Pons (tissue), 1 donor: ENCODE measurements at regions not wholly inside any gene's neighbourhood (a gene's known extent, or its start where the extent isn't known, plus 50 kb on each side); places are given as distances from the start of the nearest gene placed in this dataset.
A peak's percentile ranks its signal among the peaks of the same experiment; 100 is the strongest.
"Not testable (repeated sequence)": the region's sequence is repeated elsewhere in the genome, so short reads cannot be mapped to it uniquely, and the experiment has no call there.

Experiments
- DNase-seq: peaks from one replicate; pipeline ENCODE4 v3.0.0-alpha.2; 2016; ENCODE audit warnings: low spot score

DNA sequence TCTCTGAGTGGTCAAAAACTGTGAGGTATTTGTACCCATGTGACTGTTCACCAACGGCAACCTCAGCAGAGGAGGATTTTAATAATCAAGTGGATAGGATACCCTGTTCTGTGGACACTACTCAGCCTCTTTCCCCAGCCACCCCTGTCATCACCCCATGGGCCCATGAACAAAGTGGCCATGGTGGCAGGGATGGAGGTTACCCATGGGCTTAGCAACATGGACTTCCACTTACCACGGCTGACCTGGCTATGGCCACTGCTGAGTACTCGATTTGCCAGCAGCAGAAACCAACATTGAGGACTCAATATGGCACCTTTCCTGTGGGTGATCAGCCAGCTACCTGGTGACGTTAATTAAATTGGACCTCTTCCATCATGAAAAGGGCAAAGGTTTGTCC is 1782.7 kb downstream of the PLA2G4A start:
- DNase-seq, result no peak

DNA sequence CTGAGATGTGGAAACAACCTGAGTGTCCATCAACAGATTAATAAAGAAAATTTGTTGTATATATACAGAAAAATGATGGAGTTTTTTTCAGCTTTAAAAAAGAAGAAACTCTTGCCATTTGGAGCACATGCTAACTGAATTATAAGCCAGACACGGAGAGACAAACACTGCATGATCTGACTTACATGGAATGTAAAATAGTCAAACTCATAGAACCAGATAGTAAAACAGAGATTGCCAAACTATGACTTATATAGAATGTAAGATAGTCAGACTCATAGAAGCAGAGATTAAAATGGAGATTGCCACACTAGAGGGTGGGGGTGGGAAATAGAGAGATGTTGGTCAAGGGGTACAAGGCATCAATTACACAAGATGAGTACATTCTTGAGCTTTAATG is 1786.6 kb downstream of the PLA2G4A start:
- no peak for DNase-seq

DNA sequence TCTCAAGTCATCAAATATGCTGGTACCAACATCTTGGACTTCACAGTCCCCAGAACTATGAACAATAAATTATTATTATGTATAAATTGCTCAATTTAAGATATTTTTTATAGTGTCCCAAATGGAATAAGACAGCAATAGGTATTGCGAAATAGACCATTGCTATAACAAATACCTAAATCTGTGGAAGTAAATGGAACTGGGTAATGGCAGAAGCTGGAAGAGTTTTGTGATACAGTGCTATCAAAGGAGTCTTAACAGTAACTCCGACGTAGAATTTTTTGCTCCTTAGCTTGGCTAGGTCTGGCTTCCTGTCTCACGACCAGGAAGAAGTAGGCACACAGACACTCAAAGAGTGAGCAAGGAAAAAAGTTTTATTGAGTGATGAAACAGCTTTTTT is 1791.5 kb downstream of the PLA2G4A start:
- DNase-seq, result no peak

DNA sequence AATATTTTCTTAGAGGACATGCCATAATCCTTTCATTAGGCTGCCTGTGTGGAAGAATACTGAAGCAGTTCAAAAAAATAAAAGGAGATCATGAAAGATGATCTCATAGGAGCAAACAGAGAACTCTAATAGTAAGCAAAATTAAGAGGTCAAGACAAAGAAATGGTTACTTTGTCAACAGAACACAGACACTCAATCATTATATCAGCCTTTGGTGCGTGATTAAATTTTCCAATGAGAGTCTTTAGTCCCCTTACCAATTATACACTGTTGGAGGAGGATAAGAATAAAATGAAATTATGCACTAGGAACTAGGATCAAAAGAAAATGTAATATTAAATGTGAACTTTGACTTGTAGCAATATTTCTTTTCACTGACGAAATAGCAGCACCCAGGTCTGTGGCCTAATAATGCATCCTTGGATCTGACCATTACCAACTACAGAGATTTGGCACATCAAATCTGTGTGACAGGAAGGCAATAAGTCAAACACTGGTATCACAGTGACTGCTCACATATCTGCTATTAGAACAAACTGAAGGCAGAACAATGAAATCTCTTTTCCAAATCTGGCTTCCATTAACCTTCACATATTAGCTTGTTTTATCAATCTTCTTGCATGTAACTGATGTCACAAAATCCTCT is 1812.9 kb downstream of the PLA2G4A start:
- DNase-seq, result no peak

DNA sequence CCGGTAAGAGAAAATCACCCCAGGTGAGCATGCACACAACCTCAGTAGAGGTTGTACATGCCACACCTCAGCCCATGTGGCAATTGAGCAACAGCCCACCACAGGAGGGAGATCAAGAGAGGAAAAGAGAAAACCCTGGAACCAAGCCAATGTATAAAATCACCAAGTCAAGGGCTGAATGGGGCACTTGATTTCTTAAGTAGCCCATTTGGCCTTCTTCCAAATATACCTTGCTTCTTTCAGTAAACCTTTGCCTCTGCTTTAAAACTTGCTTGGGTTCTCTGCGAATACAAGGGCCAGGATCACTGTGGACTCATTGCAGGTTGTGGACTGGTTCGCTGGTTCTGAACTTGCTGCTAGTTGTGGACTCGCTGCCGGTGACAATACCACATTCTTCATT is 1814.0 kb downstream of the PLA2G4A start:
- no peak for DNase-seq

DNA sequence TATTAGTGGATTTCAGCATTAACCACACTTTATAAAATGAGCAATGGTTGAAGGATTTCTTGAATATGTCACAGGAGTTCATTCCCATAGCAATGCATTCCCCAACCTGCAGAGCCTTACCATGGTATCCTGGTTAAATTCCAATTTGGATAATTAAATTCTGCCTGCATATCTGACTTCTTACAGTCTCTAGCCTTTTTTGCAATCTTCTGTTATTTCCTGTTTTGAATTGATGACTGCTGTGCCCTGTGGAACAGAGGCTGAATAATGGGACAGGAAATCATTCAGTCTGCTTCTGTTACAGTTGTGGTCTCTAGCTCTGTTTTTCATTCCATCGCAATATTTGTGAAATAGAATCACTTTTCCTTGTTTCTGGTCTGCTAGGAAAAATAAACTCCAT is 1823.9 kb downstream of the PLA2G4A start:
- no peak for DNase-seq

DNA sequence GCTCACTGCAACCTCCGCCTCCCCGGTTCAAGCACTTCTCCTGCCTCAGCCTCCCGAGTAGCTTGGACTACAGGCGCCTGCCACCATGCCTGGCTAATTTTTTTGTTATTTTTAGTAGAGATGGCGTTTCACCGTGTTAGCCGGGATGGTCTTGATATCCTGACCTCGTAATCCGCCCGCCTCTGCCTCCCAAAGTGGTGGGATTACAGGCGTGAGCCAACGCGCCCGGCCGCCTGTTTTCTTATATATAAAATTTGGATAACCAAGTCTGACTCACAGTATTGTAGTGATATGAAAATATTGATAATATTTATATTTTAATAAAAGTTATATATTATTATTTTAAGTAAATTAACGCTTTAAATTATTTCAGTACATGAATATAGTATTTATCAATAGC is 1821.7 kb downstream of the BRINP3 start:
- DNase-seq, result not testable (repeated sequence)

DNA sequence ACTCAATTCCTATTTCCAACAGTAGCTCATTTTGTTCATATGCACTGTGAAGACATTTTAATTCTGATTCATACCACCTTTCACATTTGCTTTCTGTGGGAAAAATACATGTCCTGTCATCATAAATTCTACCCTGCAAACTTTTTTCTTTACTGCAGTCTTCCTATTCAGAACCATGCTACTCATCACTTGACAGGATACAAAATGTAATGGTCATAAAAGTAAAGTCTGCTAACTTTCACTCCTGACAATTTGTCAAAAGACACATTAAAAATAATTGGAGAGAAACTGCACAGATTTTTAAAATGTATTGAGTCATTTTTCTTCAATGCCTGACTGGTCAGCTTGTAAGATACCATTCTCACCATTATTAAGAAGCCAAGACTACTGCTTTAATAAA is 1817.1 kb downstream of the BRINP3 start:
- no peak for DNase-seq

DNA sequence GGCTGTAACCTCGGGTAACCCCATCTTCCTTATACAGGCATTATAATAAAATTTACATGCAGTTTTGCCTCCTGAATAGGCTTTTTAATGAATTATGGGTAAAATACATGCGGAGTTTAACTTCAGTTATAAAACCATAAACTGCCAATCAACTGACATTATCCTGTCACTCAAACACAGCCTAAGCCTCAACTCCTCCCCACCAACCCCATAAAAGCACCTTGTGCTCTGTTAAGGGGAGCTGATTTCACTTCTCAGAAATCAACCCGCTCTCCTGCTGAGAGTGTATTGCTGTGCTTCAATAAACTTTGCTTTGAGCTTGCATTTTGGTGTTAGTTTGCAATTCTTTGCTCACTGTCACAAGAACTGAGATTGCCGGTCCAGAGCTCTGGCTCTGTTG is 1812.2 kb downstream of the BRINP3 start:
- no peak for DNase-seq

DNA sequence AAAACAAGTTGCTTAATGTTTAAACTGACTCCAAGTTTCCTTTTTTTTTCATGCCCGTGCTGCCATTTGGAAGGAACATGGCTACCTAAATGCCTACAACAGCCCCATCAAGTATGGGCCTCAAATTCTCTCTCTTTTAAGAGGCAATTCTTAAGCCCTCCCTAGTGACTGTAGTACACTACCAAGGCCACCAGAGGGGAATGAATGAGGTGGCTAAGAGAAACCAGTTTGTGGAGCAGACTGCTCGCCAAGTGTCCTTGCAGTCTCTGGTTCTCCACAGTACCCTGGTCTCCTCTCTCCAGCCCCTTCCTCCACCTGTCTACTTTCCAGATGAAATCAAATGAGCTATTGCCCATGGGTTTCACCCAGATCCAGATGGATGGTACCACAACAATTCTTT is 1809.6 kb downstream of the BRINP3 start:
- DNase-seq, result no peak

DNA sequence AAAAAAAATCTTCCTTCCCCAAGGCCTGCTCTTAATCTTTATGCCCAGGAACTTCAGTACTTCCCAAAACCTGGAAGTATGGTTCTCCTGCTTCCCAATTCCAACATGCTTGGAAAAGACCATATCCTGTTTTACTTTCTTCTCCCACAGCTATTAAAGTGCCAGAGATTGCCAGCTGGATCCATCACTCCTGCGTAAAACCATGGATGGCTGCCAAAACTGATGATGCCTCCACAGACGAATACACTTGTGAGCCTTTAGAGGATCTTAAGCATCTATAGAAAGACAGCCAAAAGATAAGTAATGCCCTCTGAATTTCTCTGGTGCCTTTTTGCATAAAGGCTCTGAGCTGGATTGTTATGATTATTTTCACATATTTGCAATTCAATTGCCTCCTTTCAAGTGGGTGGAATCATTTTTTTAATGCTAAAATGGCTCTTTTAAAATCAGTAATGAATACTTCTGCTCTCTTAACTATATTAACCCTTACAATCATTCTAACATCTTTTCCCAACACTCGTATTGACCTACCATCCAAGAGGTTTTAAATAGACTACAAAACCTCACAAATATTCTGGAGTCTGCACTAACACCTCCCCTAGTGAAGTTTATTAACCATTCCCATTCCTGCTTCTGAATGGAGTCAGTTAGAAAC is 1807.8 kb downstream of the BRINP3 start:
- no peak for DNase-seq

DNA sequence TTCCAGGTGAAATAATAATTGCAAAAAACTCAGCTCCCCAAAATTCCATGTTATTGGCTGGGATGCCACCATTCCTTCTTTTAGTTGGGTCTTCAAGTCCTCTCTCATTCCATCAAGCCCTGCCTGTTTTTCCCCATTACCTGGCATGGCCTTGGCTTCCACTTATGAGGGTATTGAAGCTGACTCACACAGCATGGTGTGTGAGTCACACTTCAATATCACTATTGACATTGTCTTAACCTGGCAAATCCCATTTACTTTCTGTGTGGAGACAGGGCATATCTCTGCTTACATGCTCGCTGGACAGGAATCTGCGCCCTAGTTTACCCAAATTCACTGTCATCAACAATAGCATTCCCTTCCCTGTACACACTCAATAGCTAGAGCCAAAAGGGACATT is 1806.8 kb downstream of the BRINP3 start:
- DNase-seq, result no peak

DNA sequence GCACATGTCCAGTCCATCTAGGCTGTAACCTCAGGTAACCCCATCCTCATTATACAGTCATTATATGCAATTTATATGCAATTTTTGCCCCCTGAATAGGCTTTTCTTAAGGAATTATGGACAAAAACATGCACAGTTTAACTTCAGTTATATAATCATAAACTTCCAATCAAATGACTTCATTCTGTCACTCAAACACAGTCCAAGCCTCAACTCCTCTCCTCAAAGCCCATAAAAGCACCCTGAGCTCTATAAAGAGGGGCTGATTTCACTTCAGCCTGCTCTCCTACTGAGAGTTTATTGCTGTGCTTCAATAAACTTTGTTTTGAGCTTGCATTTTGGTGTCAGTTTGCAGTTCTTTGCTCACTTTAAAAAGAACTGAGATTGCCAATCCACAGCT is 1805.5 kb downstream of the BRINP3 start:
- DNase-seq, result no peak

DNA sequence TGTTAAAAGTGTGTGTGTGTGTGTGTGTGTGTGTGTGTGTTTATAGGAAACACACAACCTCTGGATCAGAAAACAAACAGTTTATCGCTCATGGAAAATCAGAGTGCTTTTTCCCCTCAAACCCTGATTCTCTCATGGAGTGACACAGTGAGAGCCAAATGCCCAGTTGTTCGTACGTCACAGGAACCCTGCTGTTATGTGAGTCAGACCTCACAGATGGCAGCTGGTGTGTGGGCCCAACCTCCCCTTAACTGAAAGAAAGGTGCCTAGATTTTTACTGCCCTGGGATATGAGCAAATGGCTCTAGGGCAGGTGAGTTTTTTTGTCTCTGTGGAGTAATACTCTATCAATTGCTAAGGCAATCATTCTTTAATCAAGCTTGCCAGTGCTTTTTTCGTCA is 1788.1 kb downstream of the BRINP3 start:
- peak; percentile 4 for DNase-seq

DNA sequence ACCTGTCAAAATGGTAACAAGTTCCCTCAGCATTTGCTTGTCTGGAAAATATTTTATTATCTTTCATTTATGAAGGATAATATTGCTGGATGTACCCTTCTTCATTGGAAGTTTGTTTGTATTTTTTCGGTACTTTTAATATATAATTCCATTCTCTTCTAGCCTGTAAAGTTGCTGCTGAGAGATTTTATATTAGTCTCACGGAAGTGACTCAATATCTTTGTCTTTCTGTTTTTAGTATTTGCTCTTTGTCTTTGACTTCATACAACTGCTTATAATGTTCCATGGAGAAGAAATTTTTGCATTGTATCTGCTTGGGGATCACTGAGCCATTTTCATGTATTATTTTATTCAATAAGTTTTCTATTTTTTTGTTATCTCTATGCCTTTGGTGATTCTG is 1777.5 kb downstream of the BRINP3 start:
- DNase-seq, result no peak

DNA sequence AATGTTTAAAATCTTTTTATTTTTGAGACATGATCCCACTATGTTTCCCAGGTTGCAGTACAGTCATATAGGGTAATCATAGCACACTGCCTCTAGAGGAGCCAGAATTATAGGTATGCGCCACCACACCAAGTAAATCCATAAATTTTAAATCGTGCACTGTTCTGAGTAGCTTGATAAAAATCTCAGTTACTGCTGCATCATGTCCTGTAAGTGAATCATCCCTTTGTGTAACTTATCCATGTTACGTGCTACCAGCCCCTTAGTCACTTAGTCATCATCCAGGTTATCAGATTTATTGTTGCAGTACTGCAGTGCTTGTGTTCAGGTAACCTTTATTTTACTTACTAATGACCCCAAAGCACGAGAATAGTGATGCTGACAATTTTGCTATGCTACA is 1770.9 kb downstream of the BRINP3 start:
- DNase-seq, result no peak

DNA sequence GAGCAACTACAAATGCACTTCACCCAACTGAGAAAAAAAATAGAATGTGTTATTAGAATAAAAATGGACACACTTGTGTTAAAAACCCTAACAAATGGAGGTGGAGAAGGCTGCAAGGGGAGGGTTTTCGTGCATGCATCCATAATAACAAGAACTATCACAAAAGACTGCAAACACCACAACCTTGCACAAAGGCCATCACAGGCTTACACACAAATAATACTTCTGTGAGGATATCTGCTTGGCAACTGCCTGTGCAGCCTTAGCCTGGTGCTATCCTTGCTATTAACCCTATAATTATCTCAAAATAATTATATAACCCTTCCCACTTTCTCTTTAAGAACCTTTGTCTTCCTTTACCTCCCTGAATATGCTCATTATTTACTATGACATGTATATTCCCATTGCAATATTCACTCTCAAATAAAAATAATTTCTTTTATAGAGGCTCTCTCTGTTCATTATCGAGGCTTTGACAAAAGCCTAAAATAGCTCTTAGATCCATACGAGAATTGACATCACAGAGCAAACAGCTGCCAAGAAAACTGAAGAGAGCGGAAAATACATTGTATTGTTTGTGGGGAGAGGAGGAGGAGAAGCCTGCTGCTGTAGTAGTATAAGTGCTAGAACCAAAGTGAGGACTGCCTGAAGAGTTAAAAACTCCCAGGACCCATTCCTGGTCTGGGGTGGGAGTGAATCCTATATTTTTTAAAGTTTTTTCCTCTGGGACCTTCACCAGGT is 1768.7 kb downstream of the BRINP3 start:
- no peak for DNase-seq

DNA sequence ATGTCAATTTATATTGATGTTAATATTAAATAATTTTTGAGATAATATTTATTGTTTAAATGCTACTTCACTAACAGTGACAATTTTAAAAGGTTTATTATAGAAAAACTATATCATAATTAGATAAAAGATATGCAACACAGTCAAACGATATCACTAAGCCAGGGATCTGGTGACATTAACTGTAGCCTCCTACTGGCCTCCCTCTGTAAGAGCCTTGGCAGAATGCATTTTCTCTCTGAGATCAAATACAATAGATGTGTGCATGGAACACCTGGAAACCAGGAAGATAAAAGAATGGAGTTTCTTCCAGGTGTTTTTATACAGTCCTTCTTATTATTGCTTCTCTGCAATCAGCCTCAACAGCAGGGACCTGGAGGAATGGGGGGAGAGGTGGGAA is 1762.1 kb downstream of the BRINP3 start:
- DNase-seq, result no peak

DNA sequence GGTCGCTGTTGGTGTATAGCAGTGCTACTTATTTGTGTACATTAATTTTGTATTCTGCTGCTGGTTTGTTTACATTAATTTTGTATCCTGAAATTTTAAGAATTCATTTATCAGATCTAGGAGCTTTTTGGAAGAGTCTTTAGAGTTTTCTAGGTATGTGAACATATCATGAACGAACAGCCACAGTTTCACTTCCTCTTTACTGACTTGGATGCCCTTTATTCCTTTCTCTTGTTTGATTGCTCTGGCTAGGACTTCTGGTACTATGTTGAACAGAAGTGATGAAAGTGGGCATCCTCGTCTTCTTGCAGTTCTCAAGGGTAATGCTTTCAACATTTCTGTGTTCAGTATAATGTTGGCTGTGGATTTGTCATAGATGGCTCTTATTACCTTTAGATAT is 1757.9 kb downstream of the BRINP3 start:
- no peak for DNase-seq

DNA sequence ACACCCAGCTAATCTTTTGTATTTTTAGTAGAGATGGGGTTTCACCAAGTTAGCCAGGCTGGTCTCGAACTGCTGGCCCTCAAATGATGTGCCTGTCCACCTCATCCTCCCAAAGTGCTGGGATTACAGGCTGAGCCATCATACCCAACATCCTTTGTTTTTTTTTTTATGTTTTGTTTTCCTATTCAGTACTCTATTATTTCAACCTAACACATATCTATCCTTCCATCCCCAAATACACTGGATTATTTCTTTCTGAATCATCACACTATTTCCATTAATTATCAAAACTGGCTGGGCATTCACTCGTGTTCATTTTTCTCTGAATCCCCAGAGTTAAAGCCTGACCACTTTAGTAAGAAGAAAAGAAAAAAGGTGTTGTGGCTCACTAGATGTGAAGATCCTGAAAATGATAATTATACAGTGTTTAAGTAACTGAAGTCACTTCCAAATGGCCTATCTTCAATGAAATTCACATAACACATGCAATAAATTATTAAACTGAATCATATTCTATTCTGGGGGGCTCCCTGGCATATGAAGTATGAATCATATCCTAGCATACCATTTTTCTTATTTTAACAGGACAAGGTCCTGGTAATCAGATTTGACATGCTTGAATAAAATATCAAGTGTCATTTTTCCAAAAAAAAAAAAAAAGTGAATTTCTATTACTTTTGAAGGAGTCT is 1754.2 kb downstream of the BRINP3 start:
- DNase-seq, result no peak

DNA sequence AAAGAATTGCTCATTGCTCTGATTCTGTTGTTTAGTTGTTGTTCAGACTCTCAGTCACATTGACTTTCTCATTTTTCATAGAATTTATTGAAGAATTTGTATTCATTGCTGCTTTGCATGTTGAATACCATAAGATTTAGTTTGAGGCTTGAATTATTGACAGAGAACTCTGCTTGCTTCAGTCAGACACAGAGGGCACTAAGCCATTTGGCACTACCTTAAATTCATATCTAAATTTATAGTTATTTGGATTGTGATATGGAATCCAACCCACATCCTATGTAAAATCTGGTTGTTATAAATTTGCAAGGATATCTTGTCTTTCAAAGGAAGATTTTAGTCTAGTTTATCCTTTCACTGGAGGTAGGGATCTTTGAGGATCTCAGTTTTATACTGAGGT is 1748.6 kb downstream of the BRINP3 start:
- no peak for DNase-seq

DNA sequence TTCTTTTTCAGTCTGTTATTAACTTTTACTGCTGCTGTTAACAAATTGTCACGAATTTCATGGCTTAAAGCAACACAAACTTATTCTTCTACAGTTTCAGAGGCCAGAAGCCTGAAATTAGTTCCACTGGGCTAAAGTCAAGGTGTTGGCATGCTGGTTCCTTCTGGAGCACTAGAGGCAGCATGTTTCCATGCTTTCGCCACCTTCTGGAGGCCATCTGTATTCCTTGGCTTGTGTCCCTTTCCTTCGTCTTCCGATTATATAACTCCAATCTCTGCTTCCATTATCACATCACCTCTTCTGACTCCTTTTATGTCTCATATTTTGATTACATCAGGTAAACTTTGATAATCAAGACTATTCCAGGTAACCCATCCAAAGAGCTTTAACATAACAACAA is 1742.1 kb downstream of the BRINP3 start:
- DNase-seq, result no peak

DNA sequence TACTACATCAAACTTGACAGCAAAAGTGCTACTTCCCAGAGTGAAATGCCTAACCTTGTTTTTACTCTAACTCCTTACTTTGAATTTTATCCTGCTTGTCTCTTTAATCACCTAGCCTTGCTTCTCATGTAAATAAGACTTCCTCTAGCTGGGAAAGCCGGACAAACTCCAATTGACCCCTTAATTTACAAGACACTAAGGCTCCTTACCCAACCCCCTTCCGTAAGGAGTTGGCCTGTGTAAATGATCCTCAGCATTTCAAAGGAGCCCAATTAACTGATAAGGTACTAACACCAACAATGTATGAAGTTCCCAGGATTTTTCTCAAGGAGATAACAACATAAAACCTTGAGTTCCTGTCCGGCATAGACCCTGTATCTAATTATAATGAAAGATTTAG is 1728.4 kb downstream of the BRINP3 start:
- DNase-seq, result not testable (repeated sequence)
